ENCODE measurements at regions not wholly inside any gene's neighbourhood (a gene's known extent, or its start where the extent isn't known, plus 50 kb on each side); places are given as distances from the start of the nearest gene placed in this dataset.

DNA sequence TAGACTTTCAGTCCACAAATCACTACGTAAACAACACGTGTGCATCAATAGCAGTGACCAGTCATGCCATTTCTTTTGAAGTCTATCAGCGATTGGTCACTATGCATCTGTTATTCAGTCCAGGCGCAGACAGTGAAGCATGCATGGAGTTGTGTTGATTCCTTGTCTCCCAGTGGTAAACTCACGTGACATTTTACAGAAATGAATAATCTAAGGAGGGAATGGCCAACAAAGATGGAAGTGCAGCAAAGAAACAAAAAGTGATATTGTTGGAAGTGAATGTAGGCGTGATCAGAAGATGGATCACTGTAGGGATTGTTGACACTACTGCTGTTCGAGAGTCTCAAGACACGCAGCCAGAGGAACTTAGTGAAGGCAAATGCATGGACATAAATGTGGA lies 317.8 kb upstream of the MGAT5 start (continued):
- no peak for TF ChIP-seq REST (IDR thresholded peaks at IDR 0.05; ENCODE audit: unreplicated experiment)

GRCh38 chr2:133936601-133937000 lies 317.3 kb upstream of the MGAT5 start:
- Histone ChIP-seq H3K79me2 (replicated peaks; ENCODE audit: insufficient read depth) (no peaks in the 10 kb centered on the region), H3K4me3 (no peak overlapping the region), H3K36me3 (ENCODE audit: insufficient read depth) (no peaks in the 10 kb centered on the region), H4K20me1 (replicated peaks; ENCODE audit: insufficient read depth) (no peaks in the 10 kb centered on the region), H3K4me1 (ENCODE audit: insufficient read depth) (no peaks in the 10 kb centered on the region; the same call in 1 of the 2 replicates), H2AFZ (no peak overlapping the region), H3K27ac (ENCODE audit: low read depth) (no peak overlapping the region), H3F3A (replicated peaks; ENCODE audit: low read depth) (no peaks in the 10 kb centered on the region), H3K4me2 (no peak overlapping the region), H3K27me3 (ENCODE audit: insufficient read depth) (no peaks in the 10 kb centered on the region), H3K9me2 (ENCODE audit: insufficient read depth) (no peaks in the 10 kb centered on the region)
- no peaks in the 10 kb centered on the region for H3K36me3 Mint-ChIP-seq (ENCODE audit: low read depth)
- TF ChIP-seq STAT1 (IDR thresholded peaks at IDR 0.05; ENCODE audit: unreplicated experiment), result no peak
- TF ChIP-seq, protein P1, sequence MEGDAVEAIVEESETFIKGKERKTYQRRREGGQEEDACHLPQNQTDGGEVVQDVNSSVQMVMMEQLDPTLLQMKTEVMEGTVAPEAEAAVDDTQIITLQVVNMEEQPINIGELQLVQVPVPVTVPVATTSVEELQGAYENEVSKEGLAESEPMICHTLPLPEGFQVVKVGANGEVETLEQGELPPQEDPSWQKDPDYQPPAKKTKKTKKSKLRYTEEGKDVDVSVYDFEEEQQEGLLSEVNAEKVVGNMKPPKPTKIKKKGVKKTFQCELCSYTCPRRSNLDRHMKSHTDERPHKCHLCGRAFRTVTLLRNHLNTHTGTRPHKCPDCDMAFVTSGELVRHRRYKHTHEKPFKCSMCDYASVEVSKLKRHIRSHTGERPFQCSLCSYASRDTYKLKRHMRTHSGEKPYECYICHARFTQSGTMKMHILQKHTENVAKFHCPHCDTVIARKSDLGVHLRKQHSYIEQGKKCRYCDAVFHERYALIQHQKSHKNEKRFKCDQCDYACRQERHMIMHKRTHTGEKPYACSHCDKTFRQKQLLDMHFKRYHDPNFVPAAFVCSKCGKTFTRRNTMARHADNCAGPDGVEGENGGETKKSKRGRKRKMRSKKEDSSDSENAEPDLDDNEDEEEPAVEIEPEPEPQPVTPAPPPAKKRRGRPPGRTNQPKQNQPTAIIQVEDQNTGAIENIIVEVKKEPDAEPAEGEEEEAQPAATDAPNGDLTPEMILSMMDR (conservative IDR thresholded peaks at IDR 0.05; ENCODE audit: low read depth in 2 of 2), result no peak
- no peak for TF ChIP-seq JUNB (IDR thresholded peaks at IDR 0.05; ENCODE audit: unreplicated experiment)
- TF ChIP-seq ZNF114 (CRISPR knock-in tag; IDR thresholded peaks at IDR 0.05), result no peak
- TF ChIP-seq EZH2phosphoT487 (IDR thresholded peaks at IDR 0.05; ENCODE audit: unreplicated experiment), result no peak
- TF ChIP-seq POLR2AphosphoS5 (IDR thresholded peaks at IDR 0.05; ENCODE audit: low read depth), result no peak
- peaks cover 2% of the 10 kb centered on the region for H3K27me3 Mint-ChIP-seq (ENCODE audit: insufficient read depth, low read depth, poor library complexity)
- no peak overlapping the region for H3K4me3 Mint-ChIP-seq
- no peaks in the 10 kb centered on the region for H3K9me3 Mint-ChIP-seq
- H3K27ac Mint-ChIP-seq, result no peak overlapping the region
- H3K4me1 Mint-ChIP-seq, result peaks cover 5% of the 10 kb centered on the region; the same call in 1 of the 3 replicates
- ATAC-seq, result no peak
- no peak for DNase-seq (ENCODE audit: low spot score)

GRCh38 chr2:133937669-133938068 lies 316.2 kb upstream of the MGAT5 start:
- Histone ChIP-seq H3K36me3 (ENCODE audit: insufficient read depth) (no peaks in the 10 kb centered on the region), H3K27me3 (ENCODE audit: insufficient read depth) (no peaks in the 10 kb centered on the region), H3K79me2 (replicated peaks; ENCODE audit: insufficient read depth) (no peaks in the 10 kb centered on the region), H3K4me2 (no peak overlapping the region), H2AFZ (no peak overlapping the region), H3K27ac (ENCODE audit: low read depth) (no peak overlapping the region), H3K9me2 (ENCODE audit: insufficient read depth) (no peaks in the 10 kb centered on the region), H3K4me1 (ENCODE audit: insufficient read depth) (no peaks in the 10 kb centered on the region; the same call in 1 of the 2 replicates), H3K4me3 (no peak overlapping the region), H4K20me1 (replicated peaks; ENCODE audit: insufficient read depth) (no peaks in the 10 kb centered on the region), H3F3A (replicated peaks; ENCODE audit: low read depth) (no peaks in the 10 kb centered on the region)
- Mint-ChIP-seq H3K4me1 (peaks cover 7% of the 10 kb centered on the region; the same call in 1 of the 3 replicates), H3K9me3 (no peaks in the 10 kb centered on the region), H3K27me3 (ENCODE audit: insufficient read depth, low read depth, poor library complexity) (peaks cover 2% of the 10 kb centered on the region), H3K36me3 (ENCODE audit: low read depth) (no peaks in the 10 kb centered on the region), H3K27ac (no peak overlapping the region), H3K4me3 (no peak overlapping the region)
- TF ChIP-seq EZH2phosphoT487 (IDR thresholded peaks at IDR 0.05; ENCODE audit: unreplicated experiment), result no peak
- no peak for TF ChIP-seq ZNF114 (CRISPR knock-in tag; IDR thresholded peaks at IDR 0.05)
- no peak for TF ChIP-seq CREB1 (CRISPR knock-in tag; IDR thresholded peaks at IDR 0.05; ENCODE audit: low read depth)
- no peak for TF ChIP-seq JUNB (IDR thresholded peaks at IDR 0.05; ENCODE audit: unreplicated experiment)
- no peak for TF ChIP-seq STAT1 (IDR thresholded peaks at IDR 0.05; ENCODE audit: unreplicated experiment)
- DNase-seq (ENCODE audit: low spot score) (no peak), ATAC-seq (no peak)

Data from GM23338 (cell line).